ENCODE measurements at regions not wholly inside any gene's neighbourhood (a gene's known extent, or its start where the extent isn't known, plus 50 kb on each side); places are given as distances from the start of the nearest gene placed in this dataset.

- Histone ChIP-seq H3K4me3 (no peak overlapping the region), H3K9me3 (no peaks in the 10 kb centered on the region), H3K27ac (no peak overlapping the region), H3K4me1 (no peaks in the 10 kb centered on the region), H3K36me3 (no peaks in the 10 kb centered on the region), H3K27me3 (no peaks in the 10 kb centered on the region)
- intact Hi-C loops (cut with DNase I; ENCODE audit: low total_unique reads) = no loop called here
- DNase-seq = no peak
- TF ChIP-seq, protein P1, sequence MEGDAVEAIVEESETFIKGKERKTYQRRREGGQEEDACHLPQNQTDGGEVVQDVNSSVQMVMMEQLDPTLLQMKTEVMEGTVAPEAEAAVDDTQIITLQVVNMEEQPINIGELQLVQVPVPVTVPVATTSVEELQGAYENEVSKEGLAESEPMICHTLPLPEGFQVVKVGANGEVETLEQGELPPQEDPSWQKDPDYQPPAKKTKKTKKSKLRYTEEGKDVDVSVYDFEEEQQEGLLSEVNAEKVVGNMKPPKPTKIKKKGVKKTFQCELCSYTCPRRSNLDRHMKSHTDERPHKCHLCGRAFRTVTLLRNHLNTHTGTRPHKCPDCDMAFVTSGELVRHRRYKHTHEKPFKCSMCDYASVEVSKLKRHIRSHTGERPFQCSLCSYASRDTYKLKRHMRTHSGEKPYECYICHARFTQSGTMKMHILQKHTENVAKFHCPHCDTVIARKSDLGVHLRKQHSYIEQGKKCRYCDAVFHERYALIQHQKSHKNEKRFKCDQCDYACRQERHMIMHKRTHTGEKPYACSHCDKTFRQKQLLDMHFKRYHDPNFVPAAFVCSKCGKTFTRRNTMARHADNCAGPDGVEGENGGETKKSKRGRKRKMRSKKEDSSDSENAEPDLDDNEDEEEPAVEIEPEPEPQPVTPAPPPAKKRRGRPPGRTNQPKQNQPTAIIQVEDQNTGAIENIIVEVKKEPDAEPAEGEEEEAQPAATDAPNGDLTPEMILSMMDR (IDR thresholded peaks at IDR 0.05) = no peak
- no peak for TF ChIP-seq POLR2A (IDR thresholded peaks at IDR 0.05)
Measured at GRCh38 chr9:78468974-78469576, 172.2 kb downstream of the PSAT1 start.

GRCh38 chr9:78470216-78470615, 173.3 kb downstream of the PSAT1 start:
- TF ChIP-seq, protein P1 (IDR thresholded peaks at IDR 0.05) = no peak
- TF ChIP-seq POLR2A (IDR thresholded peaks at IDR 0.05) = no peak
- no peak for DNase-seq
- H3K36me3 ChIP-seq = no peaks in the 10 kb centered on the region
- no peaks in the 10 kb centered on the region for H3K4me1 ChIP-seq
- no peaks in the 10 kb centered on the region for H3K9me3 ChIP-seq
- no peak overlapping the region for H3K4me3 ChIP-seq
- no peak overlapping the region for H3K27ac ChIP-seq
- no peaks in the 10 kb centered on the region for H3K27me3 ChIP-seq
- intact Hi-C loops (cut with DNase I; ENCODE audit: low total_unique reads) = no loop called here

DNA sequence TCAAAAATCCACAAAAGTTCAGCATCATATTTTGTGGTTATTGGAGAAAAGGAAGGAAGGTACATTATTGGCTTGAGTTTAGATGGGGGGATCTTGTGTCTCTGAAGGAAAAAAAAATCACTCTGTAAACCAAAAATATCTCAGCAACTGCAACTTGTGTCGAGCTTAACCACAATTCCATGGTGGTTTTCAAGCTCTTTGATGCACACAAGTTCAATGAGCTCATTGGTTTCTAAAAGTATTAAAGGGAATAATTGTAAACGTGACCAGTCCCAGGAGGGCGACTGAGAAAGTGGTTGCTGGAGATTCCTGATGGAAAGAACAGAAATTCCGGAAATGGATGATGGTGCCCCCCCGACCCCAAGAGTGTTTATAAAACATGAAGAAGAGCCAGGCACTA, 173.8 kb downstream of the PSAT1 start:
- Histone ChIP-seq H3K4me3 (no peak overlapping the region), H3K27ac (no peak overlapping the region), H3K36me3 (no peaks in the 10 kb centered on the region), H3K4me1 (no peaks in the 10 kb centered on the region), H3K27me3 (no peaks in the 10 kb centered on the region), H3K9me3 (no peaks in the 10 kb centered on the region)
- DNase-seq = no peak
- intact Hi-C loops (cut with DNase I; ENCODE audit: low total_unique reads) = no loop called here
- TF ChIP-seq, protein P1 (IDR thresholded peaks at IDR 0.05) = no peak
- TF ChIP-seq POLR2A (IDR thresholded peaks at IDR 0.05) = no peak

DNA sequence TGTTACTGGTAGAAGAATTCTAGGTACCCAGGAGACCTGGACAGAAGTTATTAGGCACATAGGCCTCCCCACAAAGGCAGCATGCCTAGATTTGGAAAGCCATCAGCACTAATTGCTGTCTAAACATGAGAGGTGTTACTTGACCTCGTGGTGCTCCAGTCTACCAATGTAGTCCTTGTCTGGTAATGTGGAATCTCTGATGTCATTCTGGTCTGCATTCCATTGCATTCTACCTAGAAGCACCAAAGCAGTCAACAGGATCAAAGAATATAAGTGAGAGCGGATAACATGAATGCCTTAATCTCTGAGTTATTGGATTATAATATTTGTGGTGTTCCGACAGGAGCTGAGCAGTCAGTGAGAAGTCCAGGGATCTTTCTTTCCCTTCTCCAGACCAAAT, 175.2 kb downstream of the PSAT1 start:
- no peak for DNase-seq
- intact Hi-C loops (cut with DNase I; ENCODE audit: low total_unique reads) = no loop called here
- Histone ChIP-seq H3K9me3 (no peaks in the 10 kb centered on the region), H3K27ac (no peak overlapping the region), H3K27me3 (no peaks in the 10 kb centered on the region), H3K36me3 (no peaks in the 10 kb centered on the region), H3K4me3 (no peak overlapping the region), H3K4me1 (no peaks in the 10 kb centered on the region)
- TF ChIP-seq POLR2A (IDR thresholded peaks at IDR 0.05) = no peak
- TF ChIP-seq, protein P1 (IDR thresholded peaks at IDR 0.05) = no peak

GRCh38 chr9:78479441-78479840, 182.5 kb downstream of the PSAT1 start:
- intact Hi-C loops (cut with DNase I; ENCODE audit: low total_unique reads) = no loop called here
- Histone ChIP-seq H3K27ac (no peak overlapping the region), H3K27me3 (no peaks in the 10 kb centered on the region), H3K4me1 (no peaks in the 10 kb centered on the region), H3K36me3 (no peaks in the 10 kb centered on the region), H3K4me3 (no peak overlapping the region), H3K9me3 (no peaks in the 10 kb centered on the region)
- TF ChIP-seq POLR2A (IDR thresholded peaks at IDR 0.05) = no peak
- no peak for DNase-seq

DNA sequence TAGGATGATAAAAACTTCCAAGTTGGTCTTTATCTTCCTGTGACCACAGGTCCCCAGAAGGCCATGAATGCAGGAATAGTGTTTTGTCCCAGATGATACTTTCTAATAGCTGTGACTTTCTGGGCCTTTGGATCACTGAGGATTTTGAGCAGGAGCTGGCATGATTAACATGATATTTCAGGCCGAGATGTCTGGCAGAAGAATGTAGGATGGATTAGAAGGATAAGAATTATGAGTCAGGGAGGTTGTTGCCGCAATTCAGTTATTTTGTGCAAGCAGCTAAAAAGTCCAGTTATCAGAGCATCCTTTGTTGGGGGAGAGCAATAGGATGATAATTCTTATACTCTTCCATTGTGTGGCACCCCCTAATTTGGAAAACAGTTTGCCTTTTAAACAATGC, 189.7 kb downstream of the PSAT1 start:
- intact Hi-C loops (cut with DNase I; ENCODE audit: low total_unique reads) = no loop called here

More for the DNA sequence above, 189.7 kb downstream of the PSAT1 start:
- no peaks in the 10 kb centered on the region for H3K27me3 ChIP-seq
- H3K4me1 ChIP-seq = no peaks in the 10 kb centered on the region
- TF ChIP-seq, protein P1 (IDR thresholded peaks at IDR 0.05) = no peak
- no peak for TF ChIP-seq POLR2A (IDR thresholded peaks at IDR 0.05)
- no peaks in the 10 kb centered on the region for H3K9me3 ChIP-seq
- no peak overlapping the region for H3K4me3 ChIP-seq
- DNase-seq = no peak
- no peak overlapping the region for H3K27ac ChIP-seq
- H3K36me3 ChIP-seq = no peaks in the 10 kb centered on the region

Data from uterus (tissue), 3 donors.